A673 (cell line): ENCODE measurements at regions not wholly inside any gene's neighbourhood (a gene's known extent, or its start where the extent isn't known, plus 50 kb on each side); places are given as distances from the start of the nearest gene placed in this dataset.

ENCODE experiments used
- BruUV-seq: library from RNA; stranded (reverse); fragments of 400-500 nt; replicated peaks from 2 replicates; lab custom pipeline; 2021; lab: Mats Ljungman, UMichigan
- CTCF ChIA-PET: fragments of 300-600 bp; sonication (Branson Sonifier 250); formaldehyde crosslinking; loops from one replicate; lab custom pipeline; 2022; ENCODE audit warnings: antibody characterized with exemption; lab: Charles Lee
- POLR2A ChIA-PET: fragments of 300-600 bp; sonication (Branson Sonifier 250); formaldehyde crosslinking; loops from one replicate; lab custom pipeline; 2022; ENCODE audit warnings: antibody characterized with exemption; ENCODE audit not compliant: low non-redundant PET; lab: Charles Lee
- DNase-seq: peaks from one replicate; pipeline ENCODE4 v3.0.0-alpha.2; 2015; ENCODE audit warnings: low spot score
- H3K27ac ChIP-seq: fragments of 200-600 bp; sonication (generic); 2 replicates; pipeline ENCODE4 v1.5.1; 2016; ENCODE audit warnings: mixed run types, low read depth, mild to moderate bottlenecking, mixed read lengths, antibody characterized with exemption, low read length; ENCODE audit not compliant: poor library complexity, severe bottlenecking
- H3K27me3 ChIP-seq: fragments of 200-600 bp; sonication (generic); replicated peaks from 2 replicates; pipeline ENCODE4 v1.6.1; 2017; ENCODE audit warnings: mixed run types, low read depth, mild to moderate bottlenecking, mixed read lengths, antibody characterized with exemption, low read length; ENCODE audit not compliant: insufficient read depth, poor library complexity
- H3K36me3 ChIP-seq: fragments of 200-600 bp; sonication (generic); 2 replicates; pipeline ENCODE4 v1.6.1; 2016; ENCODE audit warnings: mixed run types, mild to moderate bottlenecking, mixed read lengths, antibody characterized with exemption, low read length; ENCODE audit not compliant: insufficient read depth, poor library complexity, severe bottlenecking
- H3K4me1 ChIP-seq: fragments of 200-600 bp; sonication (generic); 2 replicates; pipeline ENCODE4 v1.6.1; 2017; ENCODE audit warnings: mixed run types, mild to moderate bottlenecking, mixed read lengths, antibody characterized with exemption, low read length; ENCODE audit not compliant: insufficient read depth, poor library complexity, severe bottlenecking
- H3K4me3 ChIP-seq: fragments of 200-600 bp; sonication (generic); 2 replicates; pipeline ENCODE4 v1.5.1; 2016; ENCODE audit warnings: low read depth, mixed run types, mild to moderate bottlenecking, mixed read lengths, low read length; ENCODE audit not compliant: poor library complexity, severe bottlenecking
- H3K9me3 ChIP-seq: fragments of 200-600 bp; sonication (generic); 2 replicates; pipeline ENCODE4 v1.6.1; 2016; ENCODE audit warnings: mixed run types, low read depth, mild to moderate bottlenecking, mixed read lengths, antibody characterized with exemption, low read length; ENCODE audit not compliant: poor library complexity, severe bottlenecking
- CTCF ChIP-seq: fragments of 300-800, 200-600 bp; sonication (generic); conservative IDR thresholded peaks from 2 replicates; pipeline ENCODE4 v1.5.1; 2017; ENCODE audit warnings: low read depth, mild to moderate bottlenecking, antibody characterized with exemption, low read length, moderate library complexity, mixed read lengths
- EZH2 ChIP-seq: fragments of 200-600 bp; sonication (generic); IDR thresholded peaks from 2 replicates; pipeline ENCODE4 v1.6.1; 2017; ENCODE audit warnings: borderline replicate concordance, low read depth, mild to moderate bottlenecking, mixed read lengths, antibody characterized with exemption, low read length; ENCODE audit not compliant: poor library complexity, severe bottlenecking
- intact Hi-C: fragments of 100-400 bp; cut with micrococcal nuclease; formaldehyde crosslinking; loops from one replicate; pipeline ENCODE4 v1.10.0; 2022; ENCODE audit not compliant: unreplicated experiment

- BruUV-seq, result no TSS peak
- DNase-seq, result no peak
- ChIA-PET POLR2A (no interaction called here), CTCF (no interaction called here)
- Histone ChIP-seq H3K9me3 (no peaks in the 10 kb centered on the region), H3K27me3 (peaks cover 12% of the 10 kb centered on the region), H3K36me3 (no peaks in the 10 kb centered on the region), H3K27ac (no peak overlapping the region), H3K4me1 (no peaks in the 10 kb centered on the region), H3K4me3 (no peak overlapping the region)
- TF ChIP-seq CTCF (no peak), EZH2 (no peak)
- intact Hi-C loops, result no loop called here
Observed at GRCh38 chr18:75344615-75345014, 82.9 kb downstream of the SMIM21 start.

GRCh38 chr18:75344161-75344560 is 83.3 kb downstream of the SMIM21 start:
- H3K9me3 ChIP-seq, result no peaks in the 10 kb centered on the region
- no peak overlapping the region for H3K4me3 ChIP-seq
- no peak overlapping the region for H3K27ac ChIP-seq
- no peaks in the 10 kb centered on the region for H3K4me1 ChIP-seq
- ChIA-PET CTCF (no interaction called here), POLR2A (no interaction called here)
- TF ChIP-seq CTCF, result no peak
- no peak for TF ChIP-seq EZH2
- intact Hi-C loops, result no loop called here
- DNase-seq, result no peak
- no TSS peak for BruUV-seq
- H3K36me3 ChIP-seq, result no peaks in the 10 kb centered on the region
- H3K27me3 ChIP-seq, result peaks cover 12% of the 10 kb centered on the region

- Histone ChIP-seq H3K9me3 (no peaks in the 10 kb centered on the region), H3K27me3 (peaks cover 10% of the 10 kb centered on the region), H3K4me1 (no peaks in the 10 kb centered on the region), H3K36me3 (no peaks in the 10 kb centered on the region), H3K27ac (no peak overlapping the region), H3K4me3 (no peak overlapping the region)
- ChIA-PET CTCF (no interaction called here), POLR2A (no interaction called here)
- no peak for DNase-seq
- intact Hi-C loops, result no loop called here
- TF ChIP-seq CTCF (no peak), EZH2 (no peak)
- no TSS peak for BruUV-seq
Observed at GRCh38 chr18:75343389-75343788, 84.1 kb downstream of the SMIM21 start.
